Prostate gland (tissue), 2 donors: ENCODE measurements at regions not wholly inside any gene's neighbourhood (a gene's known extent, or its start where the extent isn't known, plus 50 kb on each side); places are given as distances from the start of the nearest gene placed in this dataset.

Source experiments
- DNase-seq: peaks from one replicate; pipeline ENCODE4 v3.0.0-alpha.2; 2019; ENCODE audit warnings: low spot score
- H3K27ac ChIP-seq, 2 donors: fragments of 200-600 bp; sonication (generic); 2 replicates each; pipeline ENCODE4 v1.5.1; 2017 to 2019
- H3K27me3 ChIP-seq: fragments of 200-600 bp; sonication (generic); replicated peaks from 2 replicates; pipeline ENCODE4 v1.5.1; 2019; ENCODE audit not compliant: insufficient read depth
- H3K36me3 ChIP-seq, 2 donors: fragments of 200-600 bp; sonication (generic); 1 replicate in 1 of 2; 2 replicates in 1 of 2; pipeline versions ENCODE4 v1.5.1 to v1.8.1; 2017 to 2019
- H3K4me1 ChIP-seq: fragments of 200-600 bp; sonication (generic); replicated peaks from 2 replicates; pipeline ENCODE4 v1.5.1; 2019
- H3K4me3 ChIP-seq, 2 donors: fragments of 200-600 bp; sonication (generic); 2 replicates each; pipeline ENCODE4 v1.5.1; 2017 to 2019
- H3K9me3 ChIP-seq: fragments of 200-600 bp; sonication (generic); 2 replicates; pipeline ENCODE4 v1.5.1; 2017
- CTCF ChIP-seq, 4 experiments: fragments of 200-600 bp in 2 of 4; fragments of 450-650 bp in 2 of 4; sonication (generic) in 2 of 4; IDR thresholded peaks; 1 replicate in 3 of 4; 2 replicates in 1 of 4; pipeline ENCODE4 v1.5.1; 2016 to 2019; ENCODE audit warnings: antibody characterized with exemption in 4 of 4, mild to moderate bottlenecking in 2 of 4, moderate library complexity in 2 of 4
- POLR2A ChIP-seq: fragments of 450-650 bp; IDR thresholded peaks from one replicate; pipeline ENCODE4 v1.6.1; 2016; ENCODE audit warnings: antibody characterized with exemption, mild to moderate bottlenecking
- POLR2AphosphoS5 ChIP-seq: sonication (generic); formaldehyde crosslinking; IDR thresholded peaks from one replicate; pipeline ENCODE4 v1.6.1; 2017; ENCODE audit warnings: antibody characterized with exemption
- WGBS: methylation state at CpG from one replicate; pipeline ENCODE4 v1.1.5; 2018; 5-methylcytosine and 5-hydroxymethylcytosine counted together
- intact Hi-C: fragments of 100-400 bp; cut with DNase I; formaldehyde crosslinking; loops from one replicate; pipeline ENCODE4 v1.14.2; 2022

GRCh38 chr9:117784996-117785395, 80.8 kb downstream of the TLR4 start:
- intact Hi-C loops = no loop called here
- 77% methylated on average over 1 of the region's 1 CpG for WGBS
- no peaks in the 10 kb centered on the region for H3K27me3 ChIP-seq

GRCh38 chr9:117787746-117788145, 83.5 kb downstream of the TLR4 start:
- no peaks in the 10 kb centered on the region for H3K9me3 ChIP-seq
- H3K27me3 ChIP-seq = no peaks in the 10 kb centered on the region
- TF ChIP-seq POLR2AphosphoS5 = no peak
- no peak for TF ChIP-seq CTCF (IDR thresholded peaks at IDR 0.05)
- TF ChIP-seq POLR2A = no peak
- DNase-seq = no peak
- no peaks in the 10 kb centered on the region for H3K4me1 ChIP-seq
- WGBS = 90% methylated on average over 3 of the region's 3 CpGs
- no peak overlapping the region for H3K27ac ChIP-seq
- intact Hi-C loops = no loop called here
- no peak overlapping the region for H3K4me3 ChIP-seq
- H3K36me3 ChIP-seq = no peaks in the 10 kb centered on the region

More at GRCh38 chr9:117784996-117785395, 80.8 kb downstream of the TLR4 start:
- Histone ChIP-seq H3K4me3 (no peak overlapping the region), H3K27ac (no peak overlapping the region), H3K9me3 (no peaks in the 10 kb centered on the region), H3K4me1 (no peaks in the 10 kb centered on the region), H3K36me3 (no peaks in the 10 kb centered on the region)
- TF ChIP-seq POLR2AphosphoS5 = no peak
- TF ChIP-seq POLR2A = no peak
- no peak for TF ChIP-seq CTCF (IDR thresholded peaks at IDR 0.05)
- no peak for DNase-seq

- Histone ChIP-seq H3K27ac (no peak overlapping the region), H3K4me1 (no peaks in the 10 kb centered on the region), H3K9me3 (no peaks in the 10 kb centered on the region), H3K36me3 (no peaks in the 10 kb centered on the region), H3K27me3 (no peaks in the 10 kb centered on the region), H3K4me3 (no peak overlapping the region)
- intact Hi-C loops = no loop called here
- no peak for DNase-seq
- TF ChIP-seq POLR2AphosphoS5 (no peak), POLR2A (no peak), CTCF (IDR thresholded peaks at IDR 0.05) (no peak)
Observed at GRCh38 chr9:117795271-117795670, 91.1 kb downstream of the TLR4 start.

GRCh38 chr9:117796681-117797080, 92.5 kb downstream of the TLR4 start:
- H3K36me3 ChIP-seq = no peaks in the 10 kb centered on the region
- WGBS = 40% methylated on average over 2 of the region's 2 CpGs
- H3K4me3 ChIP-seq = no peak overlapping the region
- no peaks in the 10 kb centered on the region for H3K4me1 ChIP-seq
- H3K27me3 ChIP-seq = no peaks in the 10 kb centered on the region
- intact Hi-C loops = no loop called here
- H3K9me3 ChIP-seq = no peaks in the 10 kb centered on the region
- no peak for TF ChIP-seq CTCF (IDR thresholded peaks at IDR 0.05)
- no peak for TF ChIP-seq POLR2A
- TF ChIP-seq POLR2AphosphoS5 = no peak
- no peak for DNase-seq
- no peak overlapping the region for H3K27ac ChIP-seq

- Histone ChIP-seq H3K27ac (no peak overlapping the region), H3K4me3 (no peak overlapping the region), H3K27me3 (no peaks in the 10 kb centered on the region), H3K4me1 (no peaks in the 10 kb centered on the region), H3K9me3 (no peaks in the 10 kb centered on the region), H3K36me3 (no peaks in the 10 kb centered on the region)
- DNase-seq = no peak
- TF ChIP-seq POLR2AphosphoS5 (no peak), CTCF (IDR thresholded peaks at IDR 0.05) (no peak), POLR2A (no peak)
- WGBS = 62% methylated on average over 2 of the region's 2 CpGs
- intact Hi-C loops = no loop called here
Observed at GRCh38 chr9:117800389-117800788, 96.2 kb downstream of the TLR4 start.
